ENCODE measurements at regions not wholly inside any gene's neighbourhood (a gene's known extent, or its start where the extent isn't known, plus 50 kb on each side); places are given as distances from the start of the nearest gene placed in this dataset.

GRCh38 chr22:47225931-47226633 lies 463.6 kb downstream of the TBC1D22A start:
- no peak for DNase-seq (ENCODE audit: low read depth in 2 of 2, low spot score in 1 of 2)

GRCh38 chr22:47225080-47225930 lies 462.9 kb downstream of the TBC1D22A start:
- DNase-seq (ENCODE audit: low read depth in 2 of 2, low spot score in 1 of 2) = no peak

All from stimulated activated CD8-positive, alpha-beta memory T cell treated with anti-CD3 and anti-CD28 coated beads, Interleukin-4, amount 100 ng/mL, for 4 hours (primary cell).